SK-N-DZ (cell line): ENCODE measurements at regions not wholly inside any gene's neighbourhood (a gene's known extent, or its start where the extent isn't known, plus 50 kb on each side); places are given as distances from the start of the nearest gene placed in this dataset.
"Not testable (repeated sequence)": the region's sequence is repeated elsewhere in the genome, so short reads cannot be mapped to it uniquely, and the experiment has no call there.

Experiments
- DNase-seq: peaks from one replicate; pipeline ENCODE4 v3.0.0-alpha.2; 2015; ENCODE audit warnings: low spot score

- DNase-seq: no peak
Measured at GRCh38 chr18:22040533-22040932, 128.9 kb upstream of the GATA6 start.

GRCh38 chr18:22043837-22044236 lies 125.6 kb upstream of the GATA6 start:
- DNase-seq: no peak

GRCh38 chr18:22044474-22045220 lies 124.7 kb upstream of the GATA6 start:
- DNase-seq: no peak

DNA sequence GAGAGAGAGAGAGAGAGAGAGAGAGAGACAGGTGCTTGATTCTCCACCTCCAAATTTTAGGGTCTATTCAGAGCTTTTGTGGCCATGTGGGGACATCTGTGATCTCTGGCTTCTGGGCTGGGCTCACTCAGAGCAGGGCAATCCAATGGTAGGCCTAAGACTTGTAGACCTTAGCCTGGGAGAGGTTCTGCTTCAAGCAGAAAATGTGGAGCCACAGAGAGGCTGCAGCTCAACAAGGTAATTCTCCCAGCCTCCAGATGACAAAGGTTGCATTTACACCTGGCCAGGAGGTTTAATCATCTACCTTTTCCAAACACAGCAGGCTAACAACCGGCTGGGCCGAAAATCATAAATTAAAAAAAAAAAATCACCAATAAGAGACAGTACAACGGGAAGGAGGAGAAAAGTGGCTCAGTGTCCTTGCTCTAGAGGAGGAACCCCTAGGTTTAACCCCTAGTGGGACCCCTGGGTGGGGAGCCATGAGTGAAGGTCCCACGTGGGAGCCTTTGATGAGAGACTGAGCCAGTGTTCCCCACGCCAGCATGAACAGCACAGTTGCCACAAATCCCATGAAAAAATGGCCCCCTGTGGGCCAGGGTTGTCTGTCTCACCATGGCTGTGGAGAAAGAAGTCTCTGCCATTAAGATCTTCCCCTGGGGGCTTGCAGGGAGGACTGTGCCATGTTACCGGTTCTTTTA lies 124.0 kb upstream of the GATA6 start:
- DNase-seq: no peak

GRCh38 chr18:22046473-22046872 lies 122.9 kb upstream of the GATA6 start:
- no peak for DNase-seq

- no peak for DNase-seq
Measured at GRCh38 chr18:22047485-22047884, 121.9 kb upstream of the GATA6 start.

GRCh38 chr18:22048221-22048620 lies 121.2 kb upstream of the GATA6 start:
- no peak for DNase-seq

DNA sequence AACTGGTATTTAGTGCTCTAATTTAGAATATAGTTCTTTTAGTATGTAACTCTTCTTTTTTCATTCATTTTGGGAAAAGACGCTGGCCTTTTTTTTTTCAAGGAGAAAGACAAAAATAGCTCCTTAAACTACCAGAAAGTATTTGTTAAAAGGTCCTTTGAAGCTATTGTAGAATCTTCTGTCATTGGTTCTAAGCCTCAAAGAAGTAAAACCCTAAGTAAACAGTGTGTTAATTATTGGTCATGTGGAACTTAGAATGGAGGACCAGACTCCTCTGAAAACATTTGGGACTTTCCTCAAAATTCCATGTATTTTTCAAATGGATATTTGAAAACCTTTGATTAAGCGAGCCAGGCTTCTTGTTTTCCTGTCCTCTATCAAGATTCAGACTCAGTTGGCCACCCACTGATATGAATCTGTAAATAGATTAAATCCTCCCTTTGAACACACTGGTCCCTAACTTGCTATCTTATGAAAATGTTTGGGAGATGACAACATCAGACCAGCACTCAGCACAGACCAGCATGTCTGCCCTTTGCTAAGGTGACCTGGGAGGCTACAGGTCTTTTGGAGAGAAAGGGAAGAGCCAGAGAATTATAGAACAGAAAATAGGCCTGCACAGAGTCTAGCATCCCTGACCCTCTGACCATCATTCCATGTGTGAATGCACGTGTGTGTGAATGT lies 120.3 kb upstream of the GATA6 start:
- no peak for DNase-seq

- no peak for DNase-seq
Measured at GRCh38 chr18:22052405-22053105, 116.8 kb upstream of the GATA6 start.

GRCh38 chr18:22055466-22056238 lies 113.7 kb upstream of the GATA6 start:
- no peak for DNase-seq

DNA sequence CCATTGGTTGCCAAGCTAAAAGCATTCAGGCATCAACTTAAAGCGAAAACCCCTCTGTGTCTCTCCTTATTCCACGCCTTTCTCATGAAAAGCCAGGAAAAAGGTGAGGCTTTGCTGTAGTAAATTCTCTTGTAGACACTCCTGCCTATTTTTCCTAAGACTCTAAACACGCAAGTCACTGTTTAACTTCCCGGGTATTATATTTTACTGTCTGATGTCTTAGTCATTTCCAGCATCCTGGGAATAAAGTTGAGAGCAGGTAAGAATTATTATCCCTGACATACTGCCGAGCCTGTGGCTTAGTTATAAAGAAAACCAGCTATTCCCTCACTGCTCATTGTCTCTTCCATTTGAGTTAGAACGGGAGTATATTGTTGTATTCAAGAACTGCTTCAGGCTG lies 112.4 kb upstream of the GATA6 start:
- no peak for DNase-seq

DNA sequence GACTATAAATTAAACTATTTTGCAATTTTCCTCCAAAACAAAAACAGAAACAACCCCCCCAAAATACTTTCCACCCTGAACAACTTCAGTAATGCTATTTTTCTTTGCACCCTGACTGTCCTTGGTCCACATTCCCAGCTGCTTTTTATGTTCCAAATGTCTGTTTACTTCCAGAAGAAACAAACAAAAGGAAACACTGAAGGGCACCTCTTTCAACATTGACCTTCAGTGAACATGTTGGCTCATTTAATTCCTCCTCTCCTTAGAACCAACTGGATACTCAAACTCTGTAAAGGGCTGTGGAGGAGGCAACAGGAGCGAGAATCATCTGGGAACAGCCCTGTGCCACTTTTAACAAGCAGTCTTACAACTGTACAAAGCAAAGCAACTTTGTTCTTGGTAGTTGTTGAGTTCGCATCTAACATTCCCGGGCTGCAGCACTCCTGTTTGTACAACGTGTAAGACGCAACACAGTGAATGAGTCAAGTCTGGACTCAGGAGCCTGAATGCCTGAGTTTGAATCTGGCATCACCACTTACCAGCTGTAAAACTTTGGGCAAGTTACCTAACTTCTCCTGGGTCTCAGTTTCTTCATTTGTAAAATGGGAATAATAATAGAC lies 111.4 kb upstream of the GATA6 start:
- DNase-seq: no peak

DNA sequence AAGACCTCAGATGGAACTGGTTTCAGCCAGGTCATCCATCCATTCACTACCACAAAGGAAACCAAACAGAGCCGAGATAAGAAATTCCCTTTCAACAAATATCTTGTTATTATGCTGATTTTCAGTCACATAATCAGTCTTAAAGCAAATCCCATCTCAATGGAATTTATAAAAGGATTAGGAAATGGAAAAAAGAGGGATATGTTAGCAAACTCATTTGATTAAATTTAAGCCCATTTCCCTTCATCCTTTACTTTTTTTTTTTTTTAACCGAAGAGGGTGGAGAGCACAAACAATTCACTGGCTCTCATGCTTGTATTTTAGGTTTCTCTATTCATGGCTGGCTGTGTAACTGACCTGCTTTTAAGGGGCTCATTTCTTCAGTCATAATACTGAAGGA lies 109.0 kb upstream of the GATA6 start:
- DNase-seq: no peak

DNA sequence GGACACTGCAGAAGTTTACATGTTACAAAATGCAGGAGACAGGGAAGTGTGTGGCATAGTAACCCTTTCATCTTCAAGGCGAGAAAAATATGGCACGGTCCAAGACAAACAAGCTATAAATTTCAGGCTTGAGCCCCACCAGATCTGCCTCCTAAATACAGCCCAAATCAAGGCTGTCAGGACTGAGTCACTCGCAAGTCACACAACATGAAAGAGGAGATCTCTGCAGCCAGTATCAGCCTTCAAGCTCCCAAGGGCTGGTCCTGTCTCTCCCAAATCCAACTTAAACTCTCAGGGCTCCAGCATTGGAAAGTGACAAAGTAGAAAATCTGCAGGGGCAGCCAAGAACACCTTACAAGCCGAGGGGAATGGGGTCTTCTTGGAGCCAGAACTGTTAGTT lies 106.3 kb upstream of the GATA6 start:
- no peak for DNase-seq

DNA sequence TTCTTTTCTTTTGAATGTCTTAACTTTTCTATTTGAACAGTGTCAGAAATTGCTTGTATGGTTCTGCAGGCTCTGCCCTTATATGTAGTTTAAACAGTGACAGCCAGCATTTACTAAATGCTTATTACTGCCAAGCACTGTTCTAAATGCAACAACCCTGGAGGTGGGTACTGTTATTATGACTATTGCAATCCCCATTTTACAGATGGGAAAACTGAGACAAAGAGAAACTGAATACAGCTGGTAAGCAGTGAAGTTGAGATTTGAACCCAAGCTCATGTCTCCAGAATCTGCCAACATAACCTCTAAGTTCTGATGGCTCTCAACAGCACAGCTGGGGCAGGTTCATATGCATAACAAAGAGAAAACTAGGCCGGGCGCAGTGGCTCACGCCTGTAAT lies 105.7 kb upstream of the GATA6 start:
- DNase-seq: no peak

DNA sequence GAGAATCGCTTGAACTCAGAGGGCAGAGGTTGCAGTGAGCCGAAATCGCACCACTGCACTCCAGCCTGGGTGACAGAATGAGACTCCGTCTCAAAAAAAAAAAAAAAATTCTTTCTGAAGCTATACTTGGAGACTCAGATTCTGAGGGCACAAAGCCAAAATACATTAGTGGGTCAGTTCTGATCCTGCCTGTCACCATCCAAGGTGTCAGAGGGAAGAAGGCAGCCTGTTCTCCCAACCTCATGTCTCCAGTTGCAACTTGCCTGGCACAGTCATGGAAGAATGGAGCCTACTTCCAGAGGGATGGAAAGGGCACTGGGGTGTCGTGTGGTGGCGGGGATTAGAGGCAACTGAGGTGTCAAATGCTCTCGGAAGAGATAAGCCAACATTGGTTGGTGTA lies 104.8 kb upstream of the GATA6 start:
- no peak for DNase-seq

- no peak for DNase-seq
Measured at GRCh38 chr18:22065311-22065710, 104.1 kb upstream of the GATA6 start.

GRCh38 chr18:22066083-22066485 lies 103.3 kb upstream of the GATA6 start:
- DNase-seq: no peak

DNA sequence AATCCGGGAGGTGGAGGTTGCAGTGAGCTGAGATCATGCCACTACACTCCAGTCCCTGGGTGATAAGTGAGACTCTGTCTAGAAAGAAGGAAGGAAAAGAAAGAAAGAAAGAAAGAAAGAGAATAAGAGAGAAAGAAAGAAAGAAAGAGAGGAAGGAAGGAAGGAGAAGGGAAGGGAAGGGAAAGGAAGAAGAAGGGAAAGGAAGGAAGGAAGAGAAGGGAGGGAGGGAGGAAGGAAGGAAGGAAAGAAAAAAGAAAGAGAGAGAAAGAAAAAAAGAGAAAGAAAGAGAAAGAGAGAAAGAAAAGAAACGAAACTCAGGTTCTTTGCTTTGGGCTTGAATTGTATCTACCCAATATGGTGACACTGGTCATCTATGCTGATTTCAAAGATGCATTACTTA lies 102.3 kb upstream of the GATA6 start:
- no peak for DNase-seq

DNA sequence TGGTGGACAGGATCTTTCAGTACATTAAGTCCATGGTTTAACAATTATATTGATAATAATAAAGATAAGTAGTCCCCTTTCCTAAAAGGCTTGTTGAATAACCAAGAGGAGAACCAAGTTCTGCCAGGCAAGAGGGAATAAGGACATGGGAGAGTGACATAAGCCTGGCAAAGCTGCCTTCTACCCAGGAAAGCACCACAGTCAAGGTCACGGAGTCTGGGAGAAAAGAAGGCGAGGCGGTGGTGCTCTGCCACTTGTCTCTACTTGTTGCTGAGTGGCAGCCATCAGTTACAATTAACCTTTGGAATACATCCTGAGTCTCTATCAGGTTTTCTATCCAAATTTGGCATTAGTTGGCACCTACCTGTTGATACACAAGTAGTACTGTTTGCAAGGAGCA lies 101.7 kb upstream of the GATA6 start:
- DNase-seq: no peak

DNA sequence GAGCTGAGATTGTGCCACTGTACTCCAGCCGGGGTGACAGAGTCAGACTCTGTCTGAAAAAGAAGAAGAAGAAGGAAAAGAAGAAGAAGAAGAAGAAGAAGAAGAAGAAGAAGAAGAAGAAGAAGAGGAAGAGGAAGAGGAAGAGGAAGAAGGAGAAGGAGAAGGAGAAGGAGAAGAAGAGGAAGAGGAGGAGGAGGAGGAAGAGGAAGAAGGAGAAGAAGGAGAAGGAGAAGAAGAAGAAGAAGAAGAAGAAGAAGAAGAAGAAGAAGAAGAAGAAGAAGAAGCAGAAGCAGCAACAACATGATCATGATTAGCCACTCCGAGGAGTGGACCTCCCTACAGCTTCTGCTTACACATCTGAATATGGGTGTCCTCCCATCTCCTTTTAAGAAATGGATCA lies 100.6 kb upstream of the GATA6 start:
- not testable (repeated sequence) for DNase-seq
